GM03348 (cell line): ENCODE measurements at regions not wholly inside any gene's neighbourhood (a gene's known extent, or its start where the extent isn't known, plus 50 kb on each side); places are given as distances from the start of the nearest gene placed in this dataset.

Source experiments
- DNase-seq: peaks from one replicate; pipeline ENCODE4 v3.0.0; 2012; ENCODE audit warnings: low spot score

DNA sequence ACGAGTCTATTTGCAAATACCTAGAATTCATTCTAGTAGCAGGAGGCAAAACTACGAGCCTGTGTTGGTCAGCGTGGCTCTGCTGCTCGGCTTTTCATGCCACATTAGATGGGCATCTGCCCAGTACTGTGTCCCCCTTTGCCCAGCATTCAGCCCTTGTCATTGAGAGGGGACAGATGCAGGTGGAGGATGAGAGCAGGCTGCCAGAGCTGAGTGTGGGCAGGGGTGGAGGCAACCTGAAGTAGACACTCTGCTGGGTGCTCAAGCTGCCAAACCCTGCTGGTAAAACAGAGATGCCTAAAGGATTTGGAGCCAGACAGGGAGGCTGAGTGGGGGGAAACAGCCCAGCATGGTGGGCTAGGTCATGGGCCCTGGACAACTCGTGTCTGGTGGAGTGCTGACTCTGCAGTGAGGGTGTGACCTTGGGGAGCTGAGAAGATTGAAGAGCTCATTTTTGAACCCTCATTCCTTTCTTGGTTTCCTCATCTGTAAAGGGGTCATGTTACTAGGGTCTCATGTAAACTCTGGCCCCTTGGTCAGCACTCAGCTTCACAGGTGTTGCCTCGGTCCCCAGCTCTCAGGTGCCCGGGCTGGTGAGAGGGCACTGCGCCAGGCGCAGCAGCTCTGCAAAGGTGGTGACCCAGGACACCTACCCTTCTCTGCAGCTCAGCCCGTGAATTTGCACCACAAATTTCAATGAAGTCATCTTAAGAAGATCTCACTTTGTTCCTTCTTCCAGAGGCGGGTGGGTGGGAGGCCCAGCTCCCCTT, 64.2 kb upstream of the BHLHE23 start:
- no peak for DNase-seq

DNA sequence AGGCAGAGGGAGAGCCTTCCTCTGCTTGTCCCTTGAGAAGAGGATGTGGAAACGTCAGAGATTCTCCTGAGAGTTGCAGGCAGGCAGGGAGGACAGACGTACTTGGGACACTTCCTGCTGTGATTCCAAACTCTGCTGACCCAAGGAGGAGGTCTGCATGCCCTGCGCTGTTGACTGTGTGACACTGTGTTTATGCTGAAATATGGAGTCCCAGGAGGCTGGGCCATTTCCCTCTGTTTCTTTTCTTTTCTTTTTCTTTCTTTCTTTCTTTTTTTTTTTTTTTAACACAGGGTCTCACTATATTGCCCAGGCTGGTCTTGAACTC, 63.5 kb upstream of the BHLHE23 start:
- no peak for DNase-seq

DNA sequence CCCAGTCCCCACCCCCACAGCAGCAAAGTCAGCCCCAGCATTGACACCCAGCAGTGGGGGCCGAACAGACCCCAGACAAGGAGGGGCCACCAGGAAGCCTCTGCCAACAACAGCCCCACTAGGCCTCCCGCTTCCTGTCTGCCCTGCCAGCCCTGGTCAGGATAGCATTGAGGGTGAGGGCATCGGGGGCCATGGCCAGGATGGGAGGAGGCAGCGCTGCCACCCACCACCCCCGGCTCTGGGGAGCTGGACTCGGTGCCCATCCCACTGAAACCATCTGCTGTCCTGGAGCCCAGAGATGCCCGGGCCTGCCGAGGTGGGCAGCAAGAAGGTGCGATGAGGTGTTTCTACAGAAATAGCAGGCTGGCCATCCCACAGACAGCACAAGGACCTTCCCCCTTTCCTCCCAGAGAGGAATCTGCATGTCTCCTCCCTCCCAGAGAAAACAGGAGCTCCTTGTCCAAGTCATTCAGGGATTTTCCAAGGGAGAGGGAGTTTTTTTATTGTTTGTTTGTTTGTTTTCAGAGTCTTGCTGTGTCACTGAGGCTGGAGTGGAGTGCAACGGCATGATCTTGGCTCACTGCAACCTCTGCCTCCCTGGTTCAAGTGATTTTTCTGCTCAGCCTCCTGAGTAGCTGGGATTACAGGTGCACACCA, 62.1 kb upstream of the BHLHE23 start:
- DNase-seq, result no peak

DNA sequence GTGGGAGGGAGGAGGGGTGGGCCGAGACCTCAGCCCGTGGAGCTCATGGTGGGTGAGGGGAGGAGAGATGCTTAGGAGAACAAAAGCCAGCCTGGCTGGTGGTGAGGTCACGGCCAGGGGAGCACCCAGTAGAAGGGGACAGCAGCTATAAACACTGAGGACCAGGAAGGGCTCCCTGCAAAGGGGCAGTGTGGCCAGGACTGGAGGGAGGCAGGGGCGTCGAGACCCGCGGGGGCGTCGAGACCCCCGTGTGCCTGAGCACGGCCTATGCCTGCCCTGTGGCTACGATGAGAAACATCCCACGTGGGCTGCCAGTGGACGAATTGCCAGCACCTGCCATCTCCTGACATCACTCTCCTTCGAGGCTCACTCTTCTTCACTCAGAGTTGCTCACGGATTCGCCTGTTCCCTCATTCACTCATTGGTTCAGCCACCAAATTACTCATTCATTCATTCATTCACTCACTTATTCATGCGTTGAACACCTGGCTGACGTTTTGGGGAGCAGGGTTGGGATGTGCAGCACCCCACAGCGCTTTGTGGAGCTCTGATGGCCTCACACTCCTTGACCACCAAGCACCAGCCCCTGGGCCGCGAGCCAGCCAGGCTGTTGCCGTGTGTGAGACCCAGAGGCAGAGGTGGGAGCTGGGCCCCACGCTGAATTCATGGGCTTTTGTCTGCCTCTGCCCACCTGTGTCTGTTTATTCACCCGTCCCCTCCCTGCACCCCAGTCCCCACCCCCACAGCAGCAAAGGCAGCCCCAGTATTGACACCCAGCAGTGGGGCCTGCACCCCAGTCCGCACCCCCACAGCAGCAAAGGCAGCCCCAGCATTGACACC, 61.2 kb upstream of the BHLHE23 start:
- no peak for DNase-seq

DNA sequence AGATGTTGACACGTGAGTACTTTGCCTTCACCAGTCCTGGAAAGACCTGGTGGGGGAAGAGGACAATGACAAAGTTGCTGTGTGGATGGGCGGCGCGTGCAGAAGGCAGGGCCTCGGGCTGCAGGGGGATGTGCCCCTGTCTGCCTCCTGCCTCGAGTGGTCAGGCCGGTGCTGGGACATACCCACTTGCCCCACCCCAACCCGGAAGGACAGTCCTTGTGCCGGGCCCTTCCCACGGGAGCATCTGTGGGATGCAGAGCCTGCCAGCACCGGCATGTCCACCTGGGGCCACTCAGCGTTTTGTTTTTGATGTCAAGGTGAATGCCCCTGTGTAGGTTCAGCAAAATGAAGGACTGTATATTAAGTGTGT, 60.5 kb upstream of the BHLHE23 start:
- no peak for DNase-seq

DNA sequence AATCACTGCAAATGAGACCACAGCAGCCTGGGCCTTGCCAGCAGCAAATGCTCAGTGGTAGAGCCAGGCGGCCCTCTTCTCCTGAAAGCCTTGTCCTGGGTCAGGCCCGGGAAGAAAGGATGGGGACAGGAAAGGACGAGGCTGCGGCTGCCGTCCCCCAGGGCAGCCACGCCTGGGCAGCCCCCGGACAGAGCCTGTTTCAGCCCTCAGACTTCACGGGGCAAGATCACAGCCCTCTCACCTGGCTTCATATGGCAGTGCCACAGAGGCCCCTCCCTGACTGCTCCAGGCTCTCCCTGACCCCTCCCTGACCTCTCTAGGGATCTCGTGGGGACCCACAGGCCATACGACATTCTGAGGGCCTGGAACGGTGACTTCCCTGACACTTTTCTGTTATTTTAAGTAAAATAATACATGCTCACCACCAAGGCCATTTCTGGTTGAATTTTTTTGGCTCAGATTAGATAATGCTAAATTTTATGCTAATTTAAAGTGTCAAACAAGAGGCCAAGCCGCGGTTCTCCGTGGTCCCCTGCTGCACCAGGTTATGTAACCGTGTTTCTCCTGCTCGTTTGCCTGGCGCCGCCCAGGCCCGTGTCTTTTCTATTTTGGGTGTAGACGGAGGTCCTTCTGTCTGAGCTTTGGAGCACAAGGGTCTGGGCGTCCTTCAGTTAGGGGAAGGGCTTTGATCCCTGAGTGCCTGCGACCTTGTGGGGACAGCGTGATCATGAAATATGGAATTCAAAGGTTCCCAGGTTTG, 59.9 kb upstream of the BHLHE23 start:
- DNase-seq, result no peak

DNA sequence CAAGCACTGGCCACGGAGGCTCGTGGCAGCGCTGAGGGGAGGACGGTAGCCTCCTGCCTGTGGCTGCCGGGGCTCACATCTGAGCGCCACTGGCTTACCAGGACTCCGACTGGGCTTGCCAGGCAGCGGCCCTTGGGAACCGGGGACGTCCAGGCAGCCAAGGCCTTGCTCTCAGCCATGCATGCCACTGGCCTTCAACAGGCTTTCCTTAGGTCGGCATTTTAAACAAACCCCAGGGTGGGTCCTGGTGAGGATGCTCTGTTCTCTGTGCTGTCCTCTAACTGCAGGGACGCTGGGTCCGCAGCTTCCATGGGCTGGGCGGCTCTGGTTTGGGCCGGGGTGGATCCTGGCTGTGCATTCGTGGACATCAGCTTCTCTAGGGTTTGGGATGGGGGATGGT, 59.1 kb upstream of the BHLHE23 start:
- no peak for DNase-seq

DNA sequence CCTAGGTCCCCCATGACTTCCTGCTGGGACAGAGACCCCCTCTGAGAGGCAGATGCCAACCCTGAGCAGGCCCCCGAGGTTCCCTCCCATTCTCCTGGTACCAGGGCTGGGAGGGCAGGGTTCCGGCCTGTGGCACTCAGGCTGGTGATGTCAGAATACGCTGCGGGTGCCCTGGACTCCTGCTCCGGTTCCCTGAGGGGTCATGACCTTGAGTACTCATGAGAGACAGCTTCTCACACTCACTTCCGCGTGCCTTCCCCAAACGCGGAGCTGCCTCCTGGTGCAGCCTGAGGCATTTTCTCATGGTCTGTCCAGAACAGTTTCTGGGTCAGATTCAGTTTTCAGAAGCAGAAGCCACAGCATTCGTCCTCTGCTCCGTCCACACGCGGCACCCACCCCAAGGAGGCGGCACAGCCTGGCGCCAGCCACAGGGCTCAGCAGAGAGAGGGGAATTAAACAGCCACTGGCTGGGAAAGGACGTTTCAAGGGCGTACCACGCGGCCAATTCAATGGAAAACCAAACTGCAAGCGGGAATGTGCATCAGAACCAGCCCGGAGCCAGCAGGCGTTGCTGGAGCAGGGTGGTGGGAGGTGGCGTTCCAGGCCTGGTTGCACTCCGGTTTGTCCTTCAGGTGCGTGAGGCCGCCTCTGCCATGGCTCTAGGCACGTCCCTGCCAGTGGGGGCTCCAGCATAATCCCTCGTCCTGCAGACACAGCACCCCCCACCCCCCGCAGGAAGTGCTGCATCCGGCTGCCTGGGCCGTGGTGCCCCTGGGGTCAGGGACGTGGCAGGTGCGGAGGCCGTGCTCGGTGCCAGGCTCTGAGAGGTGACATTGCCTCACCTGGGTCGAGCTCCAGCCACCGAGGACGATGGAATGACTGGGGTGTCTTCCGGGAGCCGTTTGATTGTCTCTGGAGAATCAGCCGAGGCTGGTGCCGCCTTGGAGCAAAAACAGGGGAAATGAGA, 58.3 kb upstream of the BHLHE23 start:
- DNase-seq, result no peak

DNA sequence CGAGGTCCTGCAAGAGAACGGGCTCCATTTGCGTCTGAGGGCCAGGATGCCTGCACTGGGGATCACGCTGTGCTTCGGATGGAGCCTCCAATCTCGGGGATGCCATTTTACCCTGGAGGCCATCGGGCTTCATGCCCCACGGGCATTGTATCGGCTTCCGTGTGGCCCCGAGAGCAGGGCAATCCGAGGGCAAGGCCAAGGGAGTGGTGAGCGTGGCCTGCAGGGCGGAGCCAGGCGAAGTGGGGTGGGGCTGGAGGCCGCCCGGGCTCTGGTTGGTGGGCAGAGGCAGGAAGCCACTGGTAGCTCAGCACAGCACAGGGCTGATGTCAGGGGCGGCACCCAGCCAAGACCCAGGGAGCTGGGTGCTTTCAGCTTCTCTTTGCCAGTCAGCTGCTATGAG, 57.5 kb upstream of the BHLHE23 start:
- peak; percentile 47 for DNase-seq

DNA sequence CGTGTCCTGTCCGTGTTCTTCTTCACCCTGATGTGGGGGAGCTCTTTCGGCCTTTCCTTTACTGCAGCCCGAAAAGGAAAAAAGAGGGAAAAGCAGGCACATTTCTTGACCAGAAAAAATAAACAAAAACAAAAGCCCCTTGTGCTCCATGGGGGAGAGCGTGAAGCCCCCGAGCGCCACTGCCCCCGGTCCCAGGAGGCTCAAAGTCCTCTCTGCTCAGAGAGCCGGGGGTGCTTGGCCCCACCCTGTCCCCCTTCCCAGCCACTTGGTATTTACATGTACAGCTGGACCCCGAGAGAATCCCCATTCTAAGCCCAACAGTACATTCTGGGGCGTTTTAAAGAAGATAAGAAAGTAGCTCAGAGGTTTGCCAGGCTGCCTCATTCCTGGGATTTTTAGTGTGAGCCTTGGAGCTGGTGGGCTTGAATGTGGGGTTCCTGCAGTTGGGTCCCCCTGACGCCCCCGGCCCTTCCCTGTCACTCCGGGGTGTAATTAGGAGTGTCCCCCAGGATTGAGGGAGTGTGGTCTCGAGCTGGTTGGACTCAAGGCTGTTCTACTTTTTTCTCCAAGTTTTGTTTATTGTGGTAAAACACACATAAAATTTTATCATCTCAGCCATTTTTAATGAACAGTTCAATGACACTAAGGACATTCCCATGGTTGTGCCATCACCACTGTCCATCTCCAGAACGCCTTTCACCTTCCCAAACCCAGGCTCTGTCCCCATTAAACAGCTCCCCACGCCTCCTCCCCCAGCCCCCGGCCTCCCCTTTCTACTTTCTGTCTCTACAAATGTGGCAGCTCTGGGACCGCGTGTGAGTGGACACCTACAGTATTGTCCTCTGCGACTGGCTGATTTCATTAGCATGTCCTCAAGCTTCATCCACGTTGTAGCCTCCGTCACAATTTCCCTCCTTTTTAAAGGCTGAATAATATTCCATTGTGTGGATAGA, 55.7 kb upstream of the BHLHE23 start:
- no peak for DNase-seq

DNA sequence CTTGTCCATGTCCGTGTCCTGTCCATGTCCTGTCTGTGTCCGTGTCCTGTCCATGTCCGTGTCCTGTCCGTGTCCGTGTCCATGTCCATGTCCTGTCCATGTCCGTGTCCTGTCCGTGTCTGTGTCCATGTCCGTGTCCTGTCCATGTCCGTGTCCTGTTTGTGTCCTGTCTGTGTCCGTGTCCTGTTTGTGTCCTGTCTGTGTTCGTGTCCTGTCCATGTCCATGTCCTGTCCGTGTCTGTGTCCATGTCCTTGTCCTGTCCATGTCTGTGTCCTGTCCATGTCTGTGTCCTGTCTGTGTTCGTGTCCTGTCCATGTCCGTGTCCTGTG, 55.0 kb upstream of the BHLHE23 start:
- no peak for DNase-seq

DNA sequence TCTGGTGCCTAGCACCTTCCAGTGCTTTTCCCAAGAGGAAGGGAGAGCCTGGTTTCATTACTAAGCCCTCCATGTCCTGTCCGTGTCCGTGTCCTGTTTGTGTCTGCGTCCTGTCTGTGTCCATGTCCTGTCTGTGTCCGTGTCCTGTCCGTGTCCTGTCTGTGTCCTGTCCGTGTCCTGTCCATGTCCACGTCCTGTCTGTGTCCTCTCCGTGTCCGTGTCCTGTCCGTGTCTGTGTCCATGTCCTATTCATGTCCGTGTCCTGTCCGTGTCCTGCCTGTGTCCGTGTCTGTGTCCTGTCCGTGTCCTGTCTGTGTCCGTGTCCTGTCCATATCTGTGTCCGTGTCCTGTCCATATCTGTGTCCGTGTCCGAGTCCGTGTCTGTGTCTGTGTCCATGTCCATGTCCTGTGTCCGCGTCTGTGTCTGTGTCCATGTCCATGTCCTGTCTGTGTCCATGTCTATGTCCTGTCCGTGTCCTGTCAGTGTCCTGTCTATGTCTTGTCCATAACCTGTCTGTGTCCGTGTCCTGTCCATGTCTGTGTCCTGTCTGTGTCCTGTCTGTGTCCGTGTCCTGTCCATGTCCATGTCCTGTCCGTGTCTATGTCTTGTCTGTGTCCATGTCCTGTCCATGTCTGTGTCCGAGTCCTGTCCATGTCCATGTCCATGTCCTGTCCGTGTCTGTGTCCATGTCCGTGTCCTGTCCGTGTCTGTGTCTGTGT, 54.4 kb upstream of the BHLHE23 start:
- DNase-seq, result no peak

DNA sequence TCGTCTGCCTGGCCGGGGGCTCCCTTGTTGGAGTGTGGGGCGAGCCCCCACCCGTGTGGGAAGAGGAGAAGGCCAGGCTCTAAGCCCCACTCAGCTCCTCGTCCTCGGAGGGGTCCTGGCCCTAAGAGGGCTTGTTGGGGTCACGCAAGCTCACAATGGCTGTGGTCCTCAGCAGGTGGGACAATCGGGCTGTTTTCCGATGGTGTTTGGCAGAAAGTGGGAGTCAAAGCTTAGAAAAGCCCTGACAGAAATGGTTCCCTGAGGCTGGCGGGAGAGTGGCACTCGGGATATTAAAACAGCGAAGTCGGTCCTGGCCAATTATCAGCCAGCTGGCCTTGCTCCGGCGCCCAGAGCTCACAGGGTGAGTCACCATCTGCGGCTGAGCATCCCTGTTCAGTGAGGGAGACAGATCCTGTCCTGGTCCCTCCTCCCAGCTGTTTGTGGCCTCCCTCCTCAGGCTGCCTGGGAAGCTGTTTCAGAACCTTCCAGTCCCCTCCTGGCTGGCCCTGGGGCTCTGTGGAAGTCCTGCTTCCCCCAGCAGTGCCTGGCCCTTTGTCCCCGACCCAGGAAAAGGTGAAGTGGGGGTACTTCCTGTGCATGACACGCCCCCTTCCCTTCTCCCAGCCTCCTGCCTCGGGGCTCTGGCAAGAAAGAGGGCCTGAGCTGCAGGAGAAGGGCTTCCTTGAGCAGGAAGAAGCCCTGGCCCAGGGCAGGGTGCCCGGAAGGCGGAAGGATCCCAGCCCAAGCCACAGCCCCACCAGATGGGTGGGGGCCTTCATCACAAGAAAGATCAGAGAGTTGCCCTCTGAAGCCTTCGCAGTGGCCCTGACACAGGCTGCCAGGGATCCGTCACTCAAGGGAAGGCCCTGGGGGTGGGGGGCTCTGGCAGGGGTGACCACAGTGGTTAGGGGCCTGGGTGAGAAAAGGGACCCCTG, 53.6 kb upstream of the BHLHE23 start:
- peak; percentile 85 for DNase-seq

DNA sequence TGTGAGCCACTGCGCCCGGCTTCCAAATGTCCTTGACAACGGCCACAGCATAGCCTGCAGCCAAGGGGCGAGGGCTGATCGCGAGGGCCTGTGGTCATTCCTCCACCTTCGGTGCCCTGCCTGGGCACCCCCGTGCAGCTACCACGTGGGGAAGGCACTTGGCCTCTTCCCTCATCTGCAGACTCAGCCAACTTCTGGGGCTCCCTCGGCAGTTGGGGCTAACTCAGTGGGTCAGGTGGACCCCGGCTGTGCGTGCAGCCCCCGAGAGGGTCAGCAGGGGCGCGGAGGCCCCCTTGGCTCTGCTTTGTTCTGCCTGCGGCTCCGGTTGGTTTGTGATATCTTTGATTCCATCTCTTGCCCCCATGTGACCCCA, 52.9 kb upstream of the BHLHE23 start:
- no peak for DNase-seq

DNA sequence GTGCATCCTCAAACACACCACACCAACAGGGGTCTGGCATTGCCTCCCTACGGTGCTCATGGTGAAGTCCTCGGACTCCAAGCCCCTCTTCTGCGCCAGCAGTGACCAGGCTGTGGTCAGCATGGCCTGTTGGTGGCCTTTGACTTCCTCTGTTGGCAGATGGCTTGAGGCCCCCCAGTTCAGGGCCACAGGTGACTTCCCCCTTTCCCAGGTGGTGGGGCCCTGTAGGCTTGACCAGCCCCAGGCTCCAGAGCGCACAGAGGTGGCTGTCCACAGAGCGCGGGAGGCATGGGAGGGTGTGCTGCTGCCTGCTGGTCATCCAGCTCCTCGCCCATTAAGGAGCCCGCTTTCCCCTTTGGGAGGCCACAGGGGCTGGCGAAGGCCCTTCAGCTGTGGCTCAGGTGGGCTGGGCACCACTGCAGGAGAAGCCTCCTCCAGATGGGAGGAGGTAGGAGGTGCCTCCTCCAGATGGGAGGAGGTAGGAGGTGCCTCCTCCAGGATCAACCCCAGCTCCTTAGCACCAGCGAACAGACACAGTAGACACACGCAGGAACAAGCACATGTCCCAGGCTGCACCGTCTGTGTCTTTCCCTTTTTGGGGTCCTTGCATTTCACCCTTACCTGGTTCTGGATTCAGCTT, 52.1 kb upstream of the BHLHE23 start:
- no peak for DNase-seq

DNA sequence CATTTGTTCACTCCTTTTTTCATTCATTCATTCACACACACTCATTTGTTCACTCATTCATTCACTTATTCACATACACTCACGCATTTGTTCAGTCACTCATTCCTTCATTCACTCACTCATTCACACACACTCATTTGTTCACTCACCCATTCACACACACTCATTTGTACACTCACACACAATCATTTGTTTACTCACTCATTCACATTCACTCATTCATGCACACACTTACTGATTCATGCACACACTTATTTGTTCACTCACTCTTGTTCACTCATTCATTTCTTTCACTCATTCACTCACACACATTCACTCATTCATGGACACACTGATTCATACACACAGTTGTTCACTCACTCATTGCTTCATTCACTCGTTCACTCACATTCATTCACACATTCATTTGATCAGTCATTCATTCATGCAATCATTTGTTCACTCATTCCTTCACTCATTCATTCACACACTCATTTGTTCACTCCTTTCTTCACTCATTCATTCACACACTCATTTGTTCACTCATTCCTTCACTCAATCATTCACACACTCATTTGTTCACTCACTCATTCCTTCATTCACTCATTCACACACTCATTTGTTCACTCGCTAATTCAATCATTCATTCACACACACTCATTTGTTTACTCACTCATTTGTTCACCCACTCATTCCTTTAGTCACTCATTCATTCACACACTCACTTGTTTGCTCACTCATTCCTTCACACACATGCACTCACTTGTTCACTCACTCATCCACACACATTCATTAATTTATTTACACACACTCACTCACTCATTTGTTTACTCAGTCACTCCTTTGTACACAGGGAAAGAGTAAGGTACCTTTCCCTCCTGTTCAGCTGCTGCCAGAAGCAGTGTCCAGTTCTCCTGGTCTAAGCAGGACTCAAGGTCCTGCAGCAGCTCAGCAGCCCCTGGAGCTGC, 50.7 kb upstream of the BHLHE23 start:
- DNase-seq, result no peak
